NCI-H2227 (cell line): ENCODE measurements at regions not wholly inside any gene's neighbourhood (a gene's known extent, or its start where the extent isn't known, plus 50 kb on each side); places are given as distances from the start of the nearest gene placed in this dataset.

Experiments
- DNase-seq: peaks from one replicate; lab custom pipeline; 2025; ENCODE audit not compliant: unreplicated experiment; lab: John Stamatoyannopoulos, UW

- DNase-seq: no peak
Observed at GRCh38 chr6:84525907-84526306, 238.5 kb downstream of the TBX18 start.

- no peak for DNase-seq
Observed at GRCh38 chr6:84524636-84525035, 239.8 kb downstream of the TBX18 start.

GRCh38 chr6:84522135-84522549 lies 242.3 kb downstream of the TBX18 start:
- DNase-seq: peak; percentile 2

- DNase-seq: peak; percentile 13
Observed at GRCh38 chr6:84521511-84521910, 242.9 kb downstream of the TBX18 start.

GRCh38 chr6:84517741-84518530 lies 246.5 kb downstream of the TBX18 start:
- DNase-seq: no peak

GRCh38 chr6:84516154-84516553 lies 248.2 kb downstream of the TBX18 start:
- DNase-seq: no peak

- DNase-seq: no peak
Observed at GRCh38 chr6:84515067-84515466, 249.3 kb downstream of the TBX18 start.

- no peak for DNase-seq
Observed at GRCh38 chr6:84514089-84514971, 250.1 kb downstream of the TBX18 start.

GRCh38 chr6:84512391-84512790 lies 252.0 kb downstream of the TBX18 start:
- no peak for DNase-seq

- DNase-seq: no peak
Observed at GRCh38 chr6:84511929-84512328, 252.5 kb downstream of the TBX18 start.

GRCh38 chr6:84508981-84509380 lies 255.4 kb downstream of the TBX18 start:
- DNase-seq: no peak

GRCh38 chr6:84508334-84508733 lies 256.1 kb downstream of the TBX18 start:
- DNase-seq: no peak

GRCh38 chr6:84504025-84504424 lies 260.4 kb downstream of the TBX18 start:
- no peak for DNase-seq

- no peak for DNase-seq
Observed at GRCh38 chr6:84501315-84501714, 263.1 kb downstream of the TBX18 start.

GRCh38 chr6:84500726-84501125 lies 263.7 kb downstream of the TBX18 start:
- DNase-seq: no peak

- DNase-seq: no peak
Observed at GRCh38 chr6:84498905-84499304, 265.5 kb downstream of the TBX18 start.

GRCh38 chr6:84492241-84493165 lies 265.1 kb upstream of the CEP162 start:
- no peak for DNase-seq

GRCh38 chr6:84489598-84489997 lies 262.2 kb upstream of the CEP162 start:
- no peak for DNase-seq

- DNase-seq: no peak
Observed at GRCh38 chr6:84486526-84486925, 259.1 kb upstream of the CEP162 start.

GRCh38 chr6:84469144-84469543 lies 241.7 kb upstream of the CEP162 start:
- DNase-seq: no peak

- DNase-seq: no peak
Observed at GRCh38 chr6:84467296-84467695, 239.9 kb upstream of the CEP162 start.
